IPS DF 6.9 (cell line): ENCODE measurements at regions not wholly inside any gene's neighbourhood (a gene's known extent, or its start where the extent isn't known, plus 50 kb on each side); places are given as distances from the start of the nearest gene placed in this dataset.

Experiments used
- DNase-seq: peaks from one replicate; pipeline ENCODE4 v3.0.0-alpha.2; 2013; ENCODE audit warnings: low read depth, low spot score
- H3K27ac ChIP-seq: one replicate; pipeline ENCODE4 v1.5.1; 2013; ENCODE audit warnings: low read length, control low read depth
- H3K27me3 ChIP-seq: 2 replicates; pipeline ENCODE4 v1.6.1; 2013; ENCODE audit warnings: mild to moderate bottlenecking, low read length; ENCODE audit not compliant: control insufficient read depth, insufficient read depth
- H3K36me3 ChIP-seq: 2 replicates; pipeline ENCODE4 v1.6.1; 2013; ENCODE audit warnings: low read length; ENCODE audit not compliant: control insufficient read depth, insufficient read depth
- H3K4me1 ChIP-seq: 2 replicates; pipeline ENCODE4 v1.6.1; 2013; ENCODE audit warnings: low read length; ENCODE audit not compliant: control insufficient read depth, insufficient read depth
- H3K4me3 ChIP-seq: 2 replicates; pipeline ENCODE4 v1.5.1; 2013; ENCODE audit warnings: mild to moderate bottlenecking, low read length
- H3K9me3 ChIP-seq: 2 replicates; pipeline ENCODE4 v1.6.1; 2013; ENCODE audit warnings: low read length, inconsistent platforms; ENCODE audit not compliant: control insufficient read depth, insufficient read depth
- WGBS: extraction: QIAGEN DNeasy Blood & Tissue Kit; methylation state at CpG from one replicate; pipeline ENCODE4 v1.1.7; 2013; ENCODE audit warnings: mixed read lengths, missing lambda C conversion rate; ENCODE audit not compliant: insufficient read length, insufficient coverage; 5-methylcytosine and 5-hydroxymethylcytosine counted together

GRCh38 chr4:149870008-149870407 lies 54.4 kb upstream of the IQCM start:
- no peaks in the 10 kb centered on the region for H3K4me1 ChIP-seq
- H3K36me3 ChIP-seq, result no peaks in the 10 kb centered on the region
- no peaks in the 10 kb centered on the region for H3K9me3 ChIP-seq
- no peak overlapping the region for H3K27ac ChIP-seq
- no peak for DNase-seq
- no peak overlapping the region for H3K4me3 ChIP-seq
- WGBS, result no CpG with 5 or more reads among the region's 2 CpGs
- no peaks in the 10 kb centered on the region for H3K27me3 ChIP-seq

- 100% methylated on average over 1 of the region's 1 CpG for WGBS
- no peaks in the 10 kb centered on the region for H3K9me3 ChIP-seq
Observed at GRCh38 chr4:149881744-149882143, 66.1 kb upstream of the IQCM start.

GRCh38 chr4:149882251-149882650 lies 66.6 kb upstream of the IQCM start:
- no peaks in the 10 kb centered on the region for H3K36me3 ChIP-seq
- no peaks in the 10 kb centered on the region for H3K9me3 ChIP-seq
- no peaks in the 10 kb centered on the region for H3K27me3 ChIP-seq
- WGBS, result no CpG with 5 or more reads among the region's 1 CpG
- H3K4me3 ChIP-seq, result no peak overlapping the region
- DNase-seq, result no peak
- H3K4me1 ChIP-seq, result no peaks in the 10 kb centered on the region
- H3K27ac ChIP-seq, result no peak overlapping the region

More at GRCh38 chr4:149881744-149882143, 66.1 kb upstream of the IQCM start:
- H3K27ac ChIP-seq, result no peak overlapping the region
- H3K36me3 ChIP-seq, result no peaks in the 10 kb centered on the region
- H3K27me3 ChIP-seq, result no peaks in the 10 kb centered on the region
- no peak for DNase-seq
- H3K4me1 ChIP-seq, result no peaks in the 10 kb centered on the region
- H3K4me3 ChIP-seq, result no peak overlapping the region

- H3K9me3 ChIP-seq, result no peaks in the 10 kb centered on the region
- H3K36me3 ChIP-seq, result no peaks in the 10 kb centered on the region
- H3K27ac ChIP-seq, result no peak overlapping the region
- H3K4me1 ChIP-seq, result no peaks in the 10 kb centered on the region
- no peak for DNase-seq
- H3K4me3 ChIP-seq, result no peak overlapping the region
- H3K27me3 ChIP-seq, result no peaks in the 10 kb centered on the region
- no CpG with 5 or more reads among the region's 6 CpGs for WGBS
Observed at GRCh38 chr4:149884046-149884445, 68.4 kb upstream of the IQCM start.

DNA sequence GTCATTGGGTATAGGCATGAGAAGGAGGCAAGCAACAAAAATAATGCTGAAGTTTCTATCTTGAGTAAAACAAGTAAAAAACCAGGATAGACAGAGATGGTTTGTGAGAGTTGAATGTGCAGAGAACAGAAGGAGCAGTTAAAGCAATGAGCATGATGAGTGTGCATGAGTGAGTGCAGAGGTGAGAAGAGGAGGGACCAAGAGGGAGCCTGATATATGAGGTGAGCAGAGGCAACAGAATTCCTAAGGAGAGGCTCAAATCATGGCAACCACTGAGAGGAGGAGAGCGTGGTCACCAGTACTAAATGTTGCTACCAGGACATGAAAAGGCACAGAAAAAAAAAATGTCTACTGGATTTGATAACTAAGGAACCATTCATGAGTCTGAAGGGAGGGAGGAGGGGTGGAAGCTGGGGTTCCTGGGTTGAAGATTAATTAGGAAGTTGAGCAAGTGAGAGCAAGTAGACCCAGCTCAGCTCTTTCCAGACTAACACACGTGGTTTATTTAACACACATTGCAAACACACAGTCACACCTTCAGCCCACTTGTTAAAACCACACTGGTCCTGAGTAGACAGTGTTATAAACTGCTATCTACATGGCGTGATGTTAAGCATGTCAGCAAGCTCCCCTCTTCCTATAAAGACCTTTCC lies 69.0 kb upstream of the IQCM start:
- H3K36me3 ChIP-seq, result no peaks in the 10 kb centered on the region
- H3K27me3 ChIP-seq, result no peaks in the 10 kb centered on the region
- H3K4me3 ChIP-seq, result no peak overlapping the region
- no peaks in the 10 kb centered on the region for H3K9me3 ChIP-seq
- no peak overlapping the region for H3K27ac ChIP-seq
- no peaks in the 10 kb centered on the region for H3K4me1 ChIP-seq
- no peak for DNase-seq
- no CpG with 5 or more reads among the region's 3 CpGs for WGBS

GRCh38 chr4:149885896-149886295 lies 70.3 kb upstream of the IQCM start:
- Histone ChIP-seq H3K27ac (no peak overlapping the region), H3K27me3 (no peaks in the 10 kb centered on the region), H3K4me3 (no peak overlapping the region), H3K4me1 (no peaks in the 10 kb centered on the region), H3K9me3 (no peaks in the 10 kb centered on the region), H3K36me3 (no peaks in the 10 kb centered on the region)
- no peak for DNase-seq

GRCh38 chr4:149886786-149887490 lies 71.3 kb upstream of the IQCM start:
- no CpG with 5 or more reads among the region's 3 CpGs for WGBS
- H3K4me1 ChIP-seq, result no peaks in the 10 kb centered on the region
- H3K36me3 ChIP-seq, result no peaks in the 10 kb centered on the region
- H3K27me3 ChIP-seq, result no peaks in the 10 kb centered on the region
- no peak overlapping the region for H3K27ac ChIP-seq
- H3K9me3 ChIP-seq, result no peaks in the 10 kb centered on the region
- DNase-seq, result no peak
- no peak overlapping the region for H3K4me3 ChIP-seq

DNA sequence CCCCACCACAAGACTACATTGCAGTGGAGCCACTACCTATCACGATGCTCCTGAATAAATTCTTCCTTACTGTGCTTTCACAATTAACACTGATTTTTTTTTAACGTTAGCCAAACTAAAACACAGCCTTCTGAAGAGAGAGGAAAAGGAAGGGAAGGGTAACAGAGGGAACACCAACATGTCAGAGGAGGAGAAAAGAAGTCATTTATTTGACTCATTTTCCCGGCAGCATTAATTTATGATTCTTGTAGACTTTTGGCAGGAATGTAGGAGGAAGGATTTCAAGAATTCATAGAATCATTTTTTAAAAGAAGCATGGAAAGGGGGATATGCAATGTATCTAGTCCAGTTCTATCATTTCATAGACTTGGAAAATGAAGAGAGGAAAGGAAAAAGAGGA lies 74.3 kb upstream of the IQCM start:
- no peaks in the 10 kb centered on the region for H3K4me1 ChIP-seq
- DNase-seq, result no peak
- no peaks in the 10 kb centered on the region for H3K27me3 ChIP-seq
- no peaks in the 10 kb centered on the region for H3K9me3 ChIP-seq
- no peak overlapping the region for H3K4me3 ChIP-seq
- no peak overlapping the region for H3K27ac ChIP-seq
- WGBS, result no CpG with 5 or more reads among the region's 3 CpGs
- H3K36me3 ChIP-seq, result no peaks in the 10 kb centered on the region

DNA sequence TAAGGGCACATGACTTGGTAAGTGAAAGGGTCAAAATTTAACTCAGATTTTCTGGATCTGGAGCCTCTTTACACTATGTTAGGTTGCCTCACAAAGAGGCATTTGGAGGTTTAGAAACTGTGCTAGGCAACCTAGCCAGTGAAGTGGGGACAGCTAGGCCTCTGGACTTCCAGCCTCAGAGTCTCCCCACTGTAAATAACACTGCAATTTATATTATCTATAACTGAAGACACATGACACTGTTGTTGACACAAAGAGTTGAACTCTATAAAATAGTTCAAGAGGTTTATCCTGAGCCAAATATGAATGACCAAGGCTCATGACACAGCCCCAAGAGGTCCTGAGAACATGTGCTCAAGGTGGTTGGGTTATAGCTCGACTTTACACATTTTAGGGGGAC lies 74.9 kb upstream of the IQCM start:
- H3K27ac ChIP-seq, result no peak overlapping the region
- no peak for DNase-seq
- H3K4me3 ChIP-seq, result no peak overlapping the region
- H3K27me3 ChIP-seq, result no peaks in the 10 kb centered on the region
- no peaks in the 10 kb centered on the region for H3K36me3 ChIP-seq
- H3K4me1 ChIP-seq, result no peaks in the 10 kb centered on the region
- H3K9me3 ChIP-seq, result no peaks in the 10 kb centered on the region
- no CpG with 5 or more reads among the region's 1 CpG for WGBS

DNA sequence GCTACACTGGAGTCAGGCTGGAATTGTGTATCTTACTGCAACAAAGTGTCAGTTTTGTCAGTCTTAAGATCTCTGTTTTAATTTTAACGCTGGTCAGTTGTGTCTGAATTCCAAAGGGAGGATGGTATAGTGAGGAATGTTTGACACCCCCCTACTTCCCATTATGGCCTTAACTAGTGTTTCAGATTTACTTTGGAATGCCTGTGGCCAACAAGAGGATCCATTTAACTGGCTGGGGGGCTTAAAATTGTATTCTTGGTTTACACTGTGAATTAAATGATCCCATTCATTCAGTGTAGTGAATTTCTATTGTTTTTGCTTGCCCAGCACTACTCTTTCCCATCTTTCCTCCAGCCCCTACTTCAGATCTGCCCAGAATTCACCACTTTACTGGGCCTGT lies 75.8 kb upstream of the IQCM start:
- DNase-seq, result no peak
- Histone ChIP-seq H3K4me3 (no peak overlapping the region), H3K36me3 (no peaks in the 10 kb centered on the region), H3K27ac (no peak overlapping the region), H3K27me3 (no peaks in the 10 kb centered on the region), H3K4me1 (no peaks in the 10 kb centered on the region), H3K9me3 (no peaks in the 10 kb centered on the region)
- WGBS, result no CpG with 5 or more reads among the region's 1 CpG

DNA sequence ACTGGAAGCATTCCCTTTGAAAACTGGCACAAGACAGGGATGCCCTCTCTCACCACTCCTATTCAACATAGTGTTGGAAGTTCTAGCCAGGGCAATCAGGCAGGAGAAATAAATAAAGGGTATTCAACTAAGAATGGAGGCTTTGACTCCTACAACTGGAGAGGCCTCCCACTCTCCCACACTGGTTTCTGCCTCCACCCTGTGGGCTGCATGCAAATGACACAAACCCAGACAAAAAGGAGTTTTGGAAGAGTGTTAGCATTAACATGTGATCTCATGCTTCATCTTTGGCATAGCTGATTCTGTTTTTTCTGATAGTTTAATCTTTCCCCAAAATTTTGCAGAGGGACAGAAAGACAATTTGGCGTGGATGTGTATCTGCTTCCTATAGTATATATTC lies 80.8 kb upstream of the IQCM start:
- Histone ChIP-seq H3K9me3 (no peaks in the 10 kb centered on the region), H3K27me3 (no peaks in the 10 kb centered on the region), H3K4me3 (no peak overlapping the region), H3K27ac (no peak overlapping the region), H3K4me1 (no peaks in the 10 kb centered on the region), H3K36me3 (no peaks in the 10 kb centered on the region)
- no CpG with 5 or more reads among the region's 1 CpG for WGBS
- DNase-seq, result no peak
